NCI-H524 (cell line): ENCODE measurements at regions not wholly inside any gene's neighbourhood (a gene's known extent, or its start where the extent isn't known, plus 50 kb on each side); places are given as distances from the start of the nearest gene placed in this dataset.
A peak's percentile ranks its signal among the peaks of the same experiment; 100 is the strongest.

Source experiments
- DNase-seq, 2 experiments: peaks; one replicate each; lab custom pipeline; 2025; lab: John Stamatoyannopoulos, UW

DNA sequence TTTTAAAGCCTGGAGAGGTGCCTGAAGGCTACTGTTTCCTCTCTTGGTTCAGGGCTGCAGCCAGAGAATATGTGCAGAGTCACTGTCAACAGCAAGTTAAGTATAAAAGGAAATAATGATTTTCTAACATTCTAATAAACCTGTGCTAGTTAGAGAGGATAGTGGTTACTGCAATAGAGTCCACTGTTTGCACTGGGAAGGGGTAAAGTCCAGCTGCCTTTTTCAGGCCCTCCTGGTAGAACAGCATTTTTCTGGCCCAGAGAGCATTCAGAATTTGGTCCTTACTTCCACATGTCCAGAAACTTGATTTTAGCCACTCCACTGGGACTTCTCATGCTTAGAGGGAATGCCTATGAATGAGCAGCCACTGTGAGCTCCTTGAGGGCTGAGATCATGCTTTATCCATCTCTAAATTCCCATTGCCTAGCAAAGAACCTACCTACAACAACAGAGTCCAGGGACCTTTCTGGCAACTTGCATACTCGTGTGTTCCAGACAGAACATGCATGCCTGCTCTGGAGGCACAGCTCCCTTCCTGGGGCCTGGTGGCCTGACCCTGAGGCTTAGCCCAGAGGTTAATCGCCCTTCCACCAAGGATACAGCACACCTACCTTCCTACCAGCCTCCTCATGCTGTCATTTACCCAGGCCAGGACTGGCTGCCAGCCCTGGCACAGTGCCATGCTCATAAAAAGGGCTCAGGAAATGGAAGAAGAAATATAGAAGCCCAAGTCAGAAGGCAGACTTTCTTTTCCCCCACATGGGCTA lies 50.3 kb upstream of the ATP13A3 start:
- DNase-seq, result peak in 1 of 2 experiments; percentile 30
